GM12874 (cell line): ENCODE measurements at regions not wholly inside any gene's neighbourhood (a gene's known extent, or its start where the extent isn't known, plus 50 kb on each side); places are given as distances from the start of the nearest gene placed in this dataset.

Source experiments
- CTCF ChIP-seq: IDR thresholded peaks from 2 replicates; pipeline ENCODE4 v1.5.1; 2011; ENCODE audit warnings: low read depth, mild to moderate bottlenecking, control low read depth, low read length, moderate library complexity; ENCODE audit not compliant: insufficient read depth

- no peak for TF ChIP-seq CTCF
These were observed 279.1 kb downstream of the UTRN start for GRCh38 chr6:144564202-144564601.

- no peak for TF ChIP-seq CTCF
These were observed 281.9 kb downstream of the UTRN start for GRCh38 chr6:144566868-144567615.

- TF ChIP-seq CTCF = no peak
These were observed 283.1 kb downstream of the UTRN start for GRCh38 chr6:144568241-144568640.

DNA sequence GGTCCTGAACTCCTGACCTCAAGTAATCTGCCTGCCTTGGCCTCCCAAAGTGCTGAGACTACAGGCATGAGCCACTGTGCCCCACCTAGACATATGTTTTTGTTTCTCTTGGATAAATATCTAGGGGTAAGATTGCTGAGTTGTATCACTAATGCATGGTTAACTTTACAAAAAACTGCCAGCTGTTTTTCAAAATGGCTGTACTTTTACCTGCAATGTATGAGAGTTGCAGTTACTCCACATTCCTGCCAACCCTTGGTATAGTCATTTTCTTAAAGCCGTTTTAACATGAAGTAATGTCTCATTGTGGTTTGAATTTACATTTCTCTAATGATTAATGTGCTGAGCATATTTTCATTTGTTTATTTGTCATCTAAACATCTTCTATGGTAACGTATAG is 289.7 kb downstream of the UTRN start:
- no peak for TF ChIP-seq CTCF

- no peak for TF ChIP-seq CTCF
These were observed 290.2 kb downstream of the UTRN start for GRCh38 chr6:144575327-144575726.

- no peak for TF ChIP-seq CTCF
These were observed 291.7 kb downstream of the UTRN start for GRCh38 chr6:144576871-144577270.

GRCh38 chr6:144578385-144579350 is 293.5 kb downstream of the UTRN start:
- TF ChIP-seq CTCF = no peak
